Gastroesophageal sphincter (tissue), 3 donors: ENCODE measurements at regions not wholly inside any gene's neighbourhood (a gene's known extent, or its start where the extent isn't known, plus 50 kb on each side); places are given as distances from the start of the nearest gene placed in this dataset.

Source experiments
- POLR2A ChIP-seq, 2 donors: fragments of 450-650 bp; IDR thresholded peaks; one replicate each; pipeline ENCODE4 v1.6.1; 2017; ENCODE audit warnings: antibody characterized with exemption in 2 of 2, mild to moderate bottlenecking in 2 of 2, moderate library complexity in 1 of 2
- TF ChIP-seq, protein P1 (sequence below), 4 experiments: fragments of 200-600 bp in 2 of 4; fragments of 450-650 bp in 2 of 4; sonication (generic) in 1 of 4; IDR thresholded peaks; one replicate each; pipeline ENCODE4 v1.5.1; 2017 to 2019; ENCODE audit warnings: antibody characterized with exemption in 4 of 4, mild to moderate bottlenecking in 2 of 4, moderate library complexity in 2 of 4

DNA sequence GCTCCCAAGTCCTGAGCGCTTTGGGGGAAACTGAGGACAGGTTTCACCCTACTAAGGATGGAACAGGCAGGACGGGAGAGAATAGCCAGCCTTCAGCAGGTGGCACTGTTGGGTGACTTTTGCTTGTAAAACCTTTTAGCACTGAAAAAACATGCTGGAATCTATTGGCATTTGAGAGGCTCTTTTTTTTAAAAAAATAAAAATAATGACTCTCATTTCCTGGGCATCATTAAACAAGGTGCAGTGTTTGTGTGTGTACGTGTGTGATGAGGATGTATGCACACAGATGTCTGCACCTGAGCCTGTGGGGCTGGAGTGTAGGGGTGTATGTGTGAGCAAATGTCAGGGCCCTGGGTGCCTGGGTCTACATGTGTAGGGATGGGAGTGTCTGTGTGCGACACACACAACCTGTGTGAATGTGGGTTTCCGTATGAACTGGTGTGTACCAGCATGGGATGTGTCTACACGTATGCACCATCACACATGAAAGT, 177.9 kb downstream of the RPS24 start:
- TF ChIP-seq, protein P1, sequence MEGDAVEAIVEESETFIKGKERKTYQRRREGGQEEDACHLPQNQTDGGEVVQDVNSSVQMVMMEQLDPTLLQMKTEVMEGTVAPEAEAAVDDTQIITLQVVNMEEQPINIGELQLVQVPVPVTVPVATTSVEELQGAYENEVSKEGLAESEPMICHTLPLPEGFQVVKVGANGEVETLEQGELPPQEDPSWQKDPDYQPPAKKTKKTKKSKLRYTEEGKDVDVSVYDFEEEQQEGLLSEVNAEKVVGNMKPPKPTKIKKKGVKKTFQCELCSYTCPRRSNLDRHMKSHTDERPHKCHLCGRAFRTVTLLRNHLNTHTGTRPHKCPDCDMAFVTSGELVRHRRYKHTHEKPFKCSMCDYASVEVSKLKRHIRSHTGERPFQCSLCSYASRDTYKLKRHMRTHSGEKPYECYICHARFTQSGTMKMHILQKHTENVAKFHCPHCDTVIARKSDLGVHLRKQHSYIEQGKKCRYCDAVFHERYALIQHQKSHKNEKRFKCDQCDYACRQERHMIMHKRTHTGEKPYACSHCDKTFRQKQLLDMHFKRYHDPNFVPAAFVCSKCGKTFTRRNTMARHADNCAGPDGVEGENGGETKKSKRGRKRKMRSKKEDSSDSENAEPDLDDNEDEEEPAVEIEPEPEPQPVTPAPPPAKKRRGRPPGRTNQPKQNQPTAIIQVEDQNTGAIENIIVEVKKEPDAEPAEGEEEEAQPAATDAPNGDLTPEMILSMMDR (IDR thresholded peaks at IDR 0.05): peak in 3 of 4 experiments; percentile 63 to 73 (median 72)
- no peak for TF ChIP-seq POLR2A (IDR thresholded peaks at IDR 0.05)
